ENCODE measurements at regions not wholly inside any gene's neighbourhood (a gene's known extent, or its start where the extent isn't known, plus 50 kb on each side); places are given as distances from the start of the nearest gene placed in this dataset.
"Not testable (repeated sequence)": the region's sequence is repeated elsewhere in the genome, so short reads cannot be mapped to it uniquely, and the experiment has no call there.

GRCh38 chr6:168929871-168930450 lies 323.7 kb downstream of the THBS2 start:
- DNase-seq: no peak

- no peak for DNase-seq
Measured at GRCh38 chr6:168928012-168928411, 325.6 kb downstream of the THBS2 start.

GRCh38 chr6:168927026-168927425 lies 326.6 kb downstream of the THBS2 start:
- DNase-seq: no peak

GRCh38 chr6:168926306-168926705 lies 327.3 kb downstream of the THBS2 start:
- DNase-seq: no peak

- no peak for DNase-seq
Measured at GRCh38 chr6:168925671-168926070, 328.0 kb downstream of the THBS2 start.

GRCh38 chr6:168923171-168923570 lies 330.5 kb downstream of the THBS2 start:
- DNase-seq: no peak

GRCh38 chr6:168922436-168922835 lies 331.2 kb downstream of the THBS2 start:
- DNase-seq: no peak

- no peak for DNase-seq
Measured at GRCh38 chr6:168920289-168920688, 333.4 kb downstream of the THBS2 start.

- no peak for DNase-seq
Measured at GRCh38 chr6:168919470-168920179, 334.0 kb downstream of the THBS2 start.

- no peak for DNase-seq
Measured at GRCh38 chr6:168916576-168917211, 337.0 kb downstream of the THBS2 start.

- no peak for DNase-seq
Measured at GRCh38 chr6:168915855-168916254, 337.8 kb downstream of the THBS2 start.

- no peak for DNase-seq
Measured at GRCh38 chr6:168915242-168915641, 338.4 kb downstream of the THBS2 start.

GRCh38 chr6:168913866-168914469 lies 339.7 kb downstream of the THBS2 start:
- no peak for DNase-seq

GRCh38 chr6:168913231-168913865 lies 340.3 kb downstream of the THBS2 start:
- DNase-seq: not testable (repeated sequence)

- no peak for DNase-seq
Measured at GRCh38 chr6:168909288-168909687, 344.4 kb downstream of the THBS2 start.

- no peak for DNase-seq
Measured at GRCh38 chr6:168908887-168909286, 344.8 kb downstream of the THBS2 start.

- no peak for DNase-seq
Measured at GRCh38 chr6:168908166-168908565, 345.5 kb downstream of the THBS2 start.

- DNase-seq: no peak
Measured at GRCh38 chr6:168906391-168906790, 347.3 kb downstream of the THBS2 start.

GRCh38 chr6:168905451-168906090 lies 348.1 kb downstream of the THBS2 start:
- DNase-seq: no peak

GRCh38 chr6:168903613-168904345 lies 349.9 kb downstream of the THBS2 start:
- no peak for DNase-seq

- DNase-seq: no peak
Measured at GRCh38 chr6:168902075-168902474, 351.6 kb downstream of the THBS2 start.

- no peak for DNase-seq
Measured at GRCh38 chr6:168901076-168901475, 352.6 kb downstream of the THBS2 start.
